ENCODE measurements at regions not wholly inside any gene's neighbourhood (a gene's known extent, or its start where the extent isn't known, plus 50 kb on each side); places are given as distances from the start of the nearest gene placed in this dataset.

DNA sequence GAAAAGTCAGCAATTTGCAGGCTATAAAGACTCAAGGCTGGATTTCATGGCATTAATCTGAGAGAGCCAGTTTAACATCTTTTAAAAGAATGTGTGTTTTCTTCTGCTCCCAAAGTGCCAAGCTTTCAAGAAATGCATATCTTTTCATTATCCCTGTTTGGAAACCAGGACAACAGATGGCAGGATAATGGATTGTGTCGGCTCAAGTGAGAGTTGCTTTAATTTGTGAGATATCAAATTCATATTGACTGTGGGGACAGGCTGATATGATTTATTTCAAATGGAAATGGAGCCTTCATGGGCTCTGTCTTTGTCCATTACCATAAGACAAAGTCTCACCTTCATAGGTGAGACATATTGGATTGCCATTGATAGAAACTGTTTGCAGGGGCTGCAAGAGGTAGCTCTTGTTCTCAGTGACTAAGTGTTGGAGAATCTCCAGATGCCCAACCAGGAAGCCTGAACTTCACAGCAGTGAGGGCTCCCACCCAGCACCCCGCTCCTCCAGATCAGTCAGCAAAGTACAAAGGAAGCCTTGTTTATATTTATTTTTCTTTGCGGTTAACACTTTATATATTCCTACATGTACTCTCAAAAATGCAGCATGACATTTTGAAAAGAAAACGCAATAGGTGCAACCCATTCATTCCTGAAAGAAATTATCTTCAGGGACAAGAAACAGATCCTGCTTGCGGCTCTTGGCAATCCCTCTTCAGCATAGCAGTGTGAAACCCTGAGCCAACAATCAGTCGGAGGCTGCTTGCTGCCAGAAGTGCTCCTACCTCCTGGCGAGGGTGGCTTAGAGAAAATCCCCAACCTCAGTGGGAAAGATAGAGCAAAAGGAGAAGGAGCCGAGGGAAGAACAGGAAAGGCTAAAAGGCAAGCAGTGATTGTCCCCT lies 65.8 kb upstream of the ATL2 start:
- no peaks in the 10 kb centered on the region for H3K36me3 ChIP-seq
- ATAC-seq (peak in 7 of 8 donors; percentile 43 to 77 (median 50)), DNase-seq (peak in 1 of 2 donors; percentile 9)
- peaks cover 0 to 36% (median 21%) of the 10 kb centered on the region in 9 donors for H3K4me1 ChIP-seq
- TF ChIP-seq, protein P1, sequence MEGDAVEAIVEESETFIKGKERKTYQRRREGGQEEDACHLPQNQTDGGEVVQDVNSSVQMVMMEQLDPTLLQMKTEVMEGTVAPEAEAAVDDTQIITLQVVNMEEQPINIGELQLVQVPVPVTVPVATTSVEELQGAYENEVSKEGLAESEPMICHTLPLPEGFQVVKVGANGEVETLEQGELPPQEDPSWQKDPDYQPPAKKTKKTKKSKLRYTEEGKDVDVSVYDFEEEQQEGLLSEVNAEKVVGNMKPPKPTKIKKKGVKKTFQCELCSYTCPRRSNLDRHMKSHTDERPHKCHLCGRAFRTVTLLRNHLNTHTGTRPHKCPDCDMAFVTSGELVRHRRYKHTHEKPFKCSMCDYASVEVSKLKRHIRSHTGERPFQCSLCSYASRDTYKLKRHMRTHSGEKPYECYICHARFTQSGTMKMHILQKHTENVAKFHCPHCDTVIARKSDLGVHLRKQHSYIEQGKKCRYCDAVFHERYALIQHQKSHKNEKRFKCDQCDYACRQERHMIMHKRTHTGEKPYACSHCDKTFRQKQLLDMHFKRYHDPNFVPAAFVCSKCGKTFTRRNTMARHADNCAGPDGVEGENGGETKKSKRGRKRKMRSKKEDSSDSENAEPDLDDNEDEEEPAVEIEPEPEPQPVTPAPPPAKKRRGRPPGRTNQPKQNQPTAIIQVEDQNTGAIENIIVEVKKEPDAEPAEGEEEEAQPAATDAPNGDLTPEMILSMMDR (IDR thresholded peaks at IDR 0.05), result no peak
- H3K9me3 ChIP-seq, result no peaks in the 10 kb centered on the region
- no peaks in the 10 kb centered on the region for H3K27me3 ChIP-seq
- WGBS, 2 donors, result 23% methylated on average over 8 of the region's 8 CpGs
- H3K4me3 ChIP-seq, result no peak overlapping the region
- intact Hi-C loops (cut with DNase I), result loop anchor here in 2 of 10 donors (10.0 kb wide), 2 partner anchors 68 to 128 kb away; partner anchors contain the start of gene ATL2 (in 2 of the 2)
- no peak overlapping the region for H3K27ac ChIP-seq

DNA sequence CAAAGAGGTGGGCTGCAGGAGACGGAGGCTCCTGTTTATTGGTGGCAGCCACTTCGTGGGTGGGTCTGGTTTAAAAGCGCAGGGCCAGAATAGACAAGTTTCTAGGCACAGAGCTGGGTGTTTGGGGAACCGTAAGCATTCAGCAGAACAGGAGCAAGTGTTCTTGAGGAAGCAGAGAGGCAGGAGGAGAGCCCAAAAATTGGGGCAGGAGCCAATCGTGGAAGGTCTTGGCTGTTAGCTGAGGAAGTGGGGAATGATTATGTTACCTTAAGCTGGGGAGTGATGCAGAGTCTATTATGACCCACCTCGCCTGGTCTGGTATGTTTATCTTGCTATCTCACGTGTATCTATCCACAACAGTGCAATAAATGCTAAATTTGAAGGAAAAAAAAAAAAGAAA lies 64.3 kb upstream of the ATL2 start:
- no peaks in the 10 kb centered on the region for H3K9me3 ChIP-seq
- no peak overlapping the region for H3K27ac ChIP-seq
- DNase-seq (no peak), ATAC-seq (no peak)
- no peaks in the 10 kb centered on the region for H3K27me3 ChIP-seq
- 93% methylated on average over 7 of the region's 7 CpGs for WGBS, 2 donors
- H3K4me1 ChIP-seq, result peaks cover 0 to 32% (median 21%) of the 10 kb centered on the region in 9 donors
- intact Hi-C loops (cut with DNase I), result loop anchor here in 2 of 10 donors (10.0 kb wide), 2 partner anchors 67 to 127 kb away; partner anchors contain the start of gene ATL2 (in 2 of the 2)
- no peaks in the 10 kb centered on the region for H3K36me3 ChIP-seq
- H3K4me3 ChIP-seq, result no peak overlapping the region
- TF ChIP-seq, protein P1 (IDR thresholded peaks at IDR 0.05), result no peak

DNA sequence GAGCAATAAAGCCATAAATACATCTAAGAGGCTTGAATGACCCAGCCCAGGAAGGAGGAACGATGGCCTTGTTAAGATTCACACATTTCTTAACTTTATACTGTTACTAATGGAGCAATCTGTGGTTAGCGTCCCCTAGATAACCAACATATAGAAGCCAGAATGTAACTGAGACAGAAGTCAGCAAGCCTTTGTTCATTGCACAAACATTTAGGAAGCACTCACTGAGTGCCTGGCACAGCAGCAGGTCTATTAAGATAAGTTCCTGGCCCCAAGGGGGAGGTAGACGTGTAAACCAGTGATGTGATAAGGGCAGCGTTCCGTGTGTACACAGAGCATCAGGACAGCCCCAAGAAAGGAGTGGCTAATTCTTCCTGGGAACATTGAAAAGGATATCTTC lies 63.6 kb upstream of the ATL2 start:
- Histone ChIP-seq H3K9me3 (no peaks in the 10 kb centered on the region), H3K4me1 (peaks cover 0 to 29% (median 21%) of the 10 kb centered on the region in 9 donors), H3K4me3 (no peak overlapping the region), H3K36me3 (no peaks in the 10 kb centered on the region), H3K27ac (no peak overlapping the region), H3K27me3 (no peaks in the 10 kb centered on the region)
- peak in 5 of 8 donors; percentile 43 to 81 (median 76) for ATAC-seq
- no peak for DNase-seq
- WGBS, 2 donors, result 26 to 48% methylated on average over 5 of the region's 5 CpGs
- TF ChIP-seq, protein P1 (IDR thresholded peaks at IDR 0.05), result no peak
- intact Hi-C loops (cut with DNase I), result loop anchor here in 2 of 10 donors (10.0 kb wide), 2 partner anchors 66 to 126 kb away; partner anchors contain the start of gene ATL2 (in 2 of the 2)

DNA sequence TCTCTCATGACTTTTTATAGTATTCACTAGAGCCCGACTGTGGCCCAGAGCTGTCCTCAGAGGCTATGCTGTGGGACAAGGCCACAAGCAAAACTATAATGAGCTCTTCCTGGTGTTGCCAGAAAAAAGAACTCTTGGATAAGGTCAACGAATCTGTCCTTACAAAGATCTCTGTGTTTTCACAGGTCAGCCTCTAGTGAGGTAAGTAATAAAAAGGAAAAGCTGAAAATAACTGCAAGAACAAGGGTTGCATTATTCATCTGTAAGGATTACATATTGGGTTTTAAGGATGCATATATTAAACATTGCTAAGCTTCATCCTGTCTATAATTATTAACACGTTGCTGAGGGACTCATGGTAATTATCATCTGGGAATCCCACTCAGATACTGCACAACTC lies 62.8 kb upstream of the ATL2 start:
- WGBS, 2 donors, result 58 to 59% methylated on average over 3 of the region's 3 CpGs
- Histone ChIP-seq H3K9me3 (no peaks in the 10 kb centered on the region), H3K27ac (no peak overlapping the region), H3K36me3 (no peaks in the 10 kb centered on the region), H3K4me1 (peaks cover 0 to 29% (median 21%) of the 10 kb centered on the region in 9 donors), H3K27me3 (no peaks in the 10 kb centered on the region), H3K4me3 (no peak overlapping the region)
- TF ChIP-seq, protein P1 (IDR thresholded peaks at IDR 0.05), result no peak
- DNase-seq, result no peak
- no peak for ATAC-seq
- intact Hi-C loops (cut with DNase I), result loop anchor here in 3 of 10 donors (10.0 kb wide), 2 partner anchors 65 to 125 kb away; partner anchors contain the start of gene ATL2 (in 3 of the 3)

Data from heart right ventricle (tissue), 16 donors.